Activated effector memory CD4-positive, alpha-beta T cell treated with anti-CD3 and anti-CD28 coated beads, Interleukin-2, amount 50 U/mL, for 16 hours (primary cell): ENCODE measurements at regions not wholly inside any gene's neighbourhood (a gene's known extent, or its start where the extent isn't known, plus 50 kb on each side); places are given as distances from the start of the nearest gene placed in this dataset.

Experiments used
- DNase-seq: peaks from one replicate; pipeline ENCODE4 v3.0.0-alpha.2; 2020

DNA sequence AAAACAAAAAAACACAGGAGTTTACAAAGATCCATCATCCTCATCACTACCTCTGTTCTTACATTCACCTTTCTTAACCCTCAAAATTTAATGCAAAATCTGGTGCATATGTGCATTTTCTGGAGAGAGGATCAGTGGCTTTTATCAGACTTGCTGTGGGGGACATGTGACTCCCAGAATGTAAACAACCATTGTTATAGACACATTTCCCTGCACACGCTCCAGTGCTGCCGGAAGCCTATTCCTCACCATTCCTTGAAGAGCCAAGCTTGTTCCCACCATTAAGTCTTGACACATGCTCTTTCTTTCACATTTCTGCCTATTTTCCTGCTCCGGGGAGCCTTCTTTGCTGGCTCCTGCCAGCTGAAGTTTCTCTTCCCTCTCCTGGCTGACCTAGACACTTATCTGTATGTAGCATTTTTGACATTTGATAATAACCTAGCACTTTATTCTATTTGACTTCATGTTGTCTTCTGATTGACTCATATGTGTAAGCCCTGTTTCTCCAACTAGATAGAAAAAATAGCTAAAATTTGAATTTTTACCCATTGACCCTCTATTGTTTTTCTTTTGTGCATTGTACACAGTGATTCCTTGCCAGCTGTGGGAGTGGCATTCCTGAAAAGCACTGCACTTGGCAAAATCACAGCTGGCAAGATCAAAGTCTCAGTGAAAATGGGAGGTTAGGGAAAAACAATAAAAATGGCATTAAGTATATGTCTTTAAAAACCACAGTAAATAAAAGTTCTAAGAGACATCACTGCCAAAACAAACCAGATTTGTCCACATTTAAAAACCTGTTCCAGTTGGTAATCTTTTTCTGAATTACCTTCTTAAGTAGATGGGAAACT, 76.8 kb upstream of the CIBAR2 start:
- no peak for DNase-seq

DNA sequence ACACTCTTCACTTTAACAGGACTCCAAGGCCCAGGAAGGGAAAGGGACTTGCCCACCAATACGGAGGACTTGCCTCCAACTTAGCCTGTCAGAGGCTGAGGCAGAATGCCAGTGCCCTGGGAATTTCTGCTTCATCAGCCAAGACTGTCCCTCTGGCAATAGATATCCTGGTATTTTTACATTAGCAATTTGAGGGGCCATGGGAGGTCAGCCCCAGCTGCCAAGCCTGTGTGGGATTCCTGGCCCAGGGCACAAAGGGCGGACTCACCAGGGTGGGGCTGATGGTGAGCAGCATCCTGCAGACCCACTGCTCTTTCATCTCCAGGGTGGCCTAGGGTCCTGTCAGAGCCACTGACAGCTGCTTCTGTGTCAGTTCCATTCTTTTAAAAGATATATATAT, 78.3 kb upstream of the CIBAR2 start:
- DNase-seq = no peak

DNA sequence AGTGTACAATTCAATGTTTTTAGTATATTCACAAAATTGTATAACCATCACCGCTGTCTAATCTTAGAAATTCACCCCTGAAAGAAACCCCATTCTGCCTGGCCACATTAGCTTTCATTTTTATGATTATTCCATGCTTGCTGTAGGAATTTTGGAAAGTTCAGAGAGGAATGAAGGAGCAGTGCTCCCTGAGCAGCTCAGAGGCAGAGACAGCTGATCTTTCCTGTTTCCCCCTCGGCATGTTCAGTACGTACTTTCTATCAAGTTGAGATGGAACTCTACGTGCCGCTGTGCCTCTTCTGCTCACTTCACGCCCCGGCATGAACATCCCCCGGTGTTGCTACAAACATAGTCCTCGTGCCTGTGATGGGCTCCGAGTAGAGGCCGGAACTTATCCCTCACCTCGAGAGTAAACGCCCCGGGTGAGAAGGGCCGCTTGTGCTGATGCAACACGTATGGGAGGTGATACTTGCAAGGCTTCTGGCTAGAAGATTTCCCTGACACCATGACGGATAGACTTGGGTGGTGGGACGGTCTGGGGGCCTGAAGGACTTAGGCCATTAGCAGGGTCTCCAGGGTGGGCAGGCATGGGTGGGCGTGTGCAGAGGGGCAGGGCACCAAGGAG, 79.2 kb upstream of the CIBAR2 start:
- DNase-seq = no peak

DNA sequence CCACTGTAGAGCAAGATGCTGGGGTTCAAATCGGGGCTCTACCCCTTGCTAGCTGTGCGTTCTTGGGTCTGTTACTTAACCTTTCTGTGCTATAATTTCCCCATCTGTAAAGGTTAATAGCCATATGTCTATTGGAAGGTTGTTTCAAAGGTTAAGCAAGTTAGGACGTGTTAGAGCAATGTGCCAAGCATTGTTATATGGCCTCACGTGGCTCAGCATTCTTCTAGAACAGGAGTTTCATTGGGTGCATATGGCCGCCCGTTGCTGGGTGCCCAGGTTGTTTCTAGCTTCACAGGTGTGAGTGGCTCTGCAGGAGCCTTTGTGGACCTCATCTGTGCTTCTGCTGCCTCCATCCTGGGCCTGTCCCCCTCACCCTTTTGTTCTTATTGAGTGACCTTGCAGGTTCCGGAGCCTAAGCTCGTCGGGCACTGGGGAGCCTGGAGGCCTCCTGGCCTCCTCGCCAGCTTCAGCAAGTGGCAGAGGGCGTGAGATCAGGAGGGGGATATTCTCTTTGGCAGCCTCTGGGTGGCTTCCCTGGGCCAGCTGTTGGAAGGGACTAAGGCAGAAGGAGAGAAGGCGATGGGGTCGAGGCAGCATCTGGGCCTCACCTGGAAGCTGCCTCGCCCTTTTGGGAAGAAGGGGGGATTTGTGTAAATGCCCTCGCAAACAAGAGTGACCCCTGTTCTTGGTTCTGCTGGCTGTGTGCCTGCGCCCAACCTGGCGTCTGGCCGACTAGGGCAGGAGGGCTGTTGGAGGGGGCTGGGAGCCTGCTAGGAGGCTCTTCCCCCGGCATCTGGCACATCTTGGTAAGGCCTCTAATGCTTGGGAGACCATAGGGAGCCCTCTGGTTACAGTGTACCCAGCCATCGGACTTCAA, 80.2 kb upstream of the CIBAR2 start:
- DNase-seq = no peak

DNA sequence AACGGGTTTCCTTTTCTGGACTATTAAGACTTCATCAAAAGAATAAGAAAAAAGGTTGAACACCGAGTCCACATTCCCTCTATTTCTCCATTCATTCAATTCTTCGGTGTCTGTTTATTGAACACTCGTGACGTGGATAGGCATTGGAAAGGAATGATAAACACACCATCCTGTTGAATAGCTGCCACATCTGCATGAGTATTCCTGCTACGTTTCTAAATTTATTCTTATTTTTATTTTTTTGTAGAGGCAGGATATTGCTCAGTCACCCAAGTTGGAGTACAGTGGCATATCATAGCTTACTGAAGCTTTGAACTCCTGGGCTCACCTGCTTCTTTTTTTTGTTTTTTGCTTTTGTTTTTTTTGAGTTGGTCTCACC, 80.8 kb upstream of the CIBAR2 start:
- DNase-seq = no peak

DNA sequence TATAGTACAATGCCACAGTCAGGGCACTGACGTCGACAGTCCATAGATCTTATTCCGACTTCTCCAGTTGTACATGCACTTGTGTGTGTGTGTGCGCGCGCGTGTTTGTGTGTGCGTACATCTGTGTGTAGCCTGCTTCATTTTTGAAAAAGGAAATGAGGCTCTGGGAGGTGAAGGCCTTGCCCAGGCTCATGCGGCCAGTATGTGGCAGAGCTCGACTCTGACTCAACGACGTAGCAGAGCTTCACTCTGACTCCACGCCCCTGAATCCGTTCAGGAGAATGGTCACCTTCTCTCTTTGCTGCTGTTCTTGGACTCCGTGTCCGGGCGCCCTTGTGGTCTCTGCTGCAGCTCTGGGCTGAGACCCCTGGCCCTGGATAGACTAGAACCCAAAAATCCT, 81.6 kb upstream of the CIBAR2 start:
- no peak for DNase-seq

DNA sequence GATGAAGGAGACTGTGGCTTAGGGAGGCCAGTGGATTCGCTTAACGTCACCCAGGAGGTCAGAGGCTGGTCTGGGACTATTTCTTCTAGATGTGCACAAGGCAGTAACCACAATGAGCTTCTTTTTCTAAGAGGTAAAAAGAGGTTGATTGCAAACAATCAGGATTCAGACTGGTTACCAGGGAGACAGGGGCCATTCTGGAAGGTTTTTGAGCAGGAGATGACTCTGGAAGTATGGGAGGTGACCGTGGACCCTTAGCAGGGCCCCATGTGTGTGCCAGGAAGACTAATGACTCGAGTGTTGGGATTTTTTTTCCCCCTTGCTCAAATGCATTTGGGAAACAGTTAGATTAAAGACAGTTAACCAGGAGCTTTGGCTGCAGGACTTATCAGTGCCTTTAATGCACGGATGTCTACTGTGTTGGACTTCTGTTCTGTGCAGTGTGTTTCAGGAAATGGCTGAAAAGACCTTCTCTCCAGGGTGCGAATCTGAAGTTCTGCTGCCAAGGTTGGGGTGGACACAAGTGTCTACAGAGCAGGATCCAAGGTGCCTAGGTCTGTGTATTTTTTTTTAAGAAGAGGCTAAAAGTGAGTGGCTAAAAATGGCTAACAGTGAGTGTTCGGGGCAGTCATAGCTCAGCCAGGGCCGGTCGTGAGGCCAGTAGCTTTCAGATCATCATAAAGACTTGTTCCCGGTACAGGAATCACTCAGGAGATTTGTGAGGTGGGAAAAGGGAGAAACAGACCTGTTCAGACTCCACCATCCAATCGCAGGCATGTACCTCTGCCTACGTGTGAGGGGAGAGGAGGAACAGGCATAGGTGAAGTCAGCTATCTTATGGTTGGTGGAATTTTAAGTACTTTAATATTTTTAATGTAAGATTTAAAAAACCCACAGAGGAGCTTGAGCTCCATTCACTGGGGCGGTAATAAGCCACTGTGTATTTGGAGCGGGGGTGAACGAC, 82.3 kb upstream of the CIBAR2 start:
- no peak for DNase-seq

DNA sequence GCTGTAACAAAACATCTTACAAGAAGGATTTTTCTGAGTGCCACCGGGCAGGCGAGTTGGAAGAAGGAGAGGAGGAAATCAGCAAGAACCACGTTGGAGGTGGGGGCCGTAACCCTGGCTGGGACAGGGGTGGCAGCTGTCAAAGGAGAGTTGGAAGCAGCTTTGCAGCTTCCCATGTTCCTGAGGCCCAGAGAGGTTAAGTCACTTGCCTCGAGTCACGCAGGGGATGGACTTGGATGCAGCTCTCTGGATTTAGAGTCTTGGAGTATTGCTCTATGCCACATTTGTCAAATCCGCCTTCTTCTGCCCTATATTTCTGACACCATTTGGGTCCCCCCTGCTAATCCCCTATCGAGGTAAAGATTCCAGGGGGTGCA, 83.0 kb upstream of the CIBAR2 start:
- no peak for DNase-seq

DNA sequence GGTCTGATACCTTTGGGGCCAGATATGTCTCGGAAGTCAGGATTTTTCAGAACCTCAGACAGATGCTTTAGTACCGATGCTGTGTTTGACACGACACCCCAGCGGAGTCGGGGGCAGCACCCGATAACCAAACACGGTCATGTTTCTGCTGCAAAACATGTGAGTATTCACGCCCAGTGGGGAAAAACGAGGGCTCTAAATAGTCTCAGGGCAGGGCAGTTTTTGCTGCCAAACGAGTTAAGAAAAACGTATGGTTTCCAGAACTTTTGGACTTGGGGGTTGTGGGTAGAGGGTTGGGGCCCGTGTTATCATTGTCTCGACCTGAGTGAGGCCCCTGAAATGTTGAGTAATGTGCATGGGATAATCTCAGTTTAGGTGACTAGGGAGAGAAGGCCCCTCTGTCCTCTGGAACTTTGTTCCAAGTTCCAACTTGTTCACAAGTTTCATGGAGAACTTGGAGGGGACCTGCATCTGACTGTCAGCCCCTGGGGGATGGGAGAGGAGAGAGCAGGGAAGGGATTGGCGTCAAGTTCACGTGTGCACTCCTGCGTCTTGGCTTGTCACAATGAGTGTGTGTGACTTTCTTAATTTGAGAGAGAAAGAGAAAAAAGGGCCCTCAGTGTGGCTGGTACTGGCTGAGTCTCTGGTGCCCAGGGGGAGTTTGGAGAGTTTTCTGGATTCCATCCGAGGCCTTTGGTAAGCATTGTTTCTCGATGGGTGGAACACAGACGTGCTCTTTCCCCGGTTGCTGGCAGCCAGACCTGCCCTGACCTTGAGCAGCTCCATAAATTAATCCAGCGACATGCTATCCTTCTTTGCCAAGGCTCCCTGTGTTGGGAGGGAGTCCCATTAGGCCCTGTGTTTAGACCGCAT, 83.9 kb upstream of the CIBAR2 start:
- no peak for DNase-seq

DNA sequence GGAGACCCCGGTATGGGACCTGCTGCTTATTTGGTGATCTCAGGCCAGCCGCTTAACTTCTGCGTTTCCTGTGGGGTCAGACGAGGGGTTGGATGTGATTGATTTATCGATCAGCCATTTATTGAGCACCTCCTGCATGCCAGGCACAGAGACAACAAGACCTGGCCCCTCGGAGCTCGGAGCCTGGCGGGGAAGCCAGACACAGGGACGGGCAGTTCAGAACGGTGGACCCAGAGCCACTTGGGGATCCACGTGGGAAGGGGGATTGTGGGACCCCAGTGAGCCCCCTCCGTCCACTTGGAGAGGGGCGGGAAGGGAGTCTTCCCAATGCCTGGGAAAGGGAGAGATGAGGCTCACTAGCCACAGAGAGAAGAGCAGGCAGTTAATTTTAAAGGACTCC, 84.7 kb upstream of the CIBAR2 start:
- DNase-seq = no peak

DNA sequence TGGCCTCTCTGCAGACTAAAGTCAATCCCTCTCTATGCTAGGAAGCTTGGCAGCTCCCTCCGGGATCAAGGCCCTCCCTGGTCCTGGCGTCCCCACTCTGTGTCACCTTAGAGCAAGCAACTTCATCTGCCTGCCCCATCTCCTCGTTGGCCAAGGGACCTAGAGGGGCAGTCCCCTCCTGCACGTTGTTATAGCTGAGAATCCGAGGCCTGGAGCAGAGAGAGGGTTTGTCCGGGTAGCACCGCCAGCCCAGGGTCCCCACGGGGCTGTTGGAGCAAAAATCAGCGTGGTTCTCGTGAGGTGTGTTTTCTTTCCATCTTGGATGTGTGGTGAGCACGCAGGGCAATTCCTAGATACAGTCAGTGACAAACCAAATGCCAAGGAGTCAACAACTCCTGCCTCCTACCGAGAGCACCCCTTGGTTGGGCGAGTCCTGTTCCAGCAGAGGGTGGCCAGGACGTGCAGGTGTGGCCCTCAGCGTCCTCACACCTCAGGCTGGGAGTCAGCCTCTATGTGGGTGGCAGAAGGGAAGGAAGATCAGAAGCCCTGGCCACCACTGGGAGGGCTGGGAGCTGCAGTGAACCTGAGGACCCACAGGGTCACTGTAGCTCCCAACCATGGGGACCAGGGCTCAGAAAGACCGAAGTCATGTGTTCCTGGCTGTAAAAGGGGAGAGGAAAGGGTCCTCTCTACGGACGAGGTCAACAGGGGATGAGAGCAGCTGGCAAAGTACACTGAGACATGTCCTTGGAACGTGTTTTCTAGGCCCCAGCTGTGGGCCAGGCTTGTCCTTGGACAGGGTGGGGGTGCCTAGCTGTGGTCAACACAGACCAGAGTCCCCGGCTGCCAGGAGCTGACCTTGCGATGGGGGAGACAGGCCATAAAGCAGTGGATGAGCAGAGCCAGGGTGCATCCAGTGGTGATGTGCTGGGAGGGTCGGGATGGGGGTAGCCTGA, 85.6 kb upstream of the CIBAR2 start:
- DNase-seq = no peak

DNA sequence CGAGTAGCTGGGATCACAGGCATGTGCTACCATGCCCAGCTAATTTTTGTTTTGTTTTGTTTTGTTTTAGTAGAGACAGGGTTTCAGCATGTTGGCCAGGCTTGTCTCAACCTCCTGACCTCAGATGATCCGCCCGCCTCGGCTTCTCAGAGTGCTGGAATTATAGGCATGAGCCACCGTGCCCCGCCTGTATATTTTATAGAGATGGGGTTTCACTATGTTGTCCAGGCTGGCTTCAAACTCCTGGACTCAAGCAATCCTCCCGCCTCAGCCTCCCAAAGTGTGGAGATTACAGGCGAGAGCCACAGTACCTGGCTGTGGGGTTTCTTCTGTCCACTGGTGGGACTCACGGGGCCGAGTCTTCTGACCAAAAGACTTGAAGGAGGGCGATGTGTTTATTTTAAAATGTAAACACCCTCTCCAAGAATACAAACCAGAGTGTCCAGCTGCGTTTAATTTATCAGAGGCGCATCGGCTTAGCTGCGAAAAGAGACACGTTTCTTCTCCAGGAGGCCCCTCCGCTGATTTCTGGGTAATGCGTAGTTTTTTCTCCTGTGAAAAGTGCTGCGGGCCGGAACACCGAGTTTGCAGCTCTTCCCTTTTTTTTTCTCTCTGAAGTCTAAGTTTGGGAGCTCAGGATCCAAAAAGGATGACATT, 86.9 kb upstream of the CIBAR2 start:
- no peak for DNase-seq

DNA sequence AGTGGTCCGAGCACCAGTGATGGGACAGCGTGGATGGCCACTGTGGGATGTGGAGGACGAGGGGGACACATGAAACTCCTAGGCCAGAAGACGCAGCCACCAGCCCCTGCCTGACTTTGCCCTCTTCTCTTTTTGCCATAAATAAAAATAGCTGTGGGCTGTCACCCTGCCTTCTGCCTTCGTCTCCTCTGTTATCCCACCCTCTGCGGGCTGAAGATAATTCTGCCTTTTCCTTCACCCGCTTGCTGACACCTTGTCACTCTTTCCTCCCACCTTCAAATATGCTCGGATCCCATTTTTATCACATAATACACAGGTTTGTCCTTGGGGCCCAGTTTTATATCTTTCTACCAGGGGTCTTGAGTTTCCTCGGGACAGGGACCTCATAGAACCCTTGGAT, 87.6 kb upstream of the CIBAR2 start:
- DNase-seq = no peak

DNA sequence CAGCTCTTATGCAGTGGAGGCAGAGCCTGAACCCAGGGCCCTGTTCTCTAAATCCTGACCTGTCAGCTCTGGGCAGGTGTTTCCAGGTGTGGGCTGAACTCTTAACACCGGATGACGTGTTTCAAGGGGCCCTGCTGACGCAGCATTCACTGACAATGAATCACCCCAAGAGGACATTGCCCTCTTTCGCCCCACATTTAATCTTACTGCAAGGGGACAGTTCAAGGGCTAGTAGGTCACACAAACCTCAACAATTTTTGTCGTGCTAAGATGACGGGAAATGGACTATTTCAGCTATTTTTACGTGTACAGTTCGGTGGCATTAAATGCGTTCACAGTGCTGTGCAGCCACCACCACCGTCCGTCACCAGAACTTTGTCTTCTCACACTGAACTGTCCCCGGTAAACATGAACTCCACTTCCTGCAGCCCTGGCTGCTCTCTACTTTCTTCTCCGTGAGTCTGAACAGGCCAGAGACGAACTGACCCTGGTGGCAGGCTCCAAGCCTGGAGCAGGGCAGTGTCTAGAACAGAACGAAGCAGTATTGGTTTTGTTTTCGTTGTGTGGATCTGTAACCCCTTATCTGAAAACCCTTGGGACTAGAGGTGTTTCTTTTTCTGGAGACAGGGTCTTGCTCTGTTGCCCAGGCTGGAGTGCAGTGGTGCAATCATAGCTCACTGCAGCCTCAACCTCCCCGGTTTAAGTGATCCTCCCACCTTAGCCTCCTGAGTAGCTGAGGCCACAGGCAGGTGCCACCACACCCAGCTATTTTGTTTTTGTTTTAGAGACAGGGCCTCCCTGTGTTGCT, 88.4 kb upstream of the CIBAR2 start:
- DNase-seq = no peak

DNA sequence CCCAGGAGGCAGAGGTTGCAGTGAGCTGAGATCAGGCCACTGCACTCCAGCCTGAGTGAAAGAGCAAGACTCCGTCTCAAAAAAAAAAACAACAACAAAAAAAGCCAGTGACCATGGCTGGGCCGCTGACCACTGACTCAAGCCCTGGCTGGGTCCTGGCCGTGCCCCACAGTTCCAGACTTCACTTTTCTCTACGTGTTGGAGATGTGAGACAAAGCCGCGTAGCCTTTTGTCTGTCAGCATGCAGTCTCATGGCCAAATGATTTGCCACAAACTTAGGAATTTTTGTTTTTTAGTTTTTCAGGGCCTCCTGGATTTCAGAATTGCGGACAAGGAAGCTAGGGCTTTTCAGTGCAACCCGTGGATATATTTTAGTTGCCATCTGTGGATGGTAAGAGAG, 89.3 kb upstream of the CIBAR2 start:
- DNase-seq = no peak

DNA sequence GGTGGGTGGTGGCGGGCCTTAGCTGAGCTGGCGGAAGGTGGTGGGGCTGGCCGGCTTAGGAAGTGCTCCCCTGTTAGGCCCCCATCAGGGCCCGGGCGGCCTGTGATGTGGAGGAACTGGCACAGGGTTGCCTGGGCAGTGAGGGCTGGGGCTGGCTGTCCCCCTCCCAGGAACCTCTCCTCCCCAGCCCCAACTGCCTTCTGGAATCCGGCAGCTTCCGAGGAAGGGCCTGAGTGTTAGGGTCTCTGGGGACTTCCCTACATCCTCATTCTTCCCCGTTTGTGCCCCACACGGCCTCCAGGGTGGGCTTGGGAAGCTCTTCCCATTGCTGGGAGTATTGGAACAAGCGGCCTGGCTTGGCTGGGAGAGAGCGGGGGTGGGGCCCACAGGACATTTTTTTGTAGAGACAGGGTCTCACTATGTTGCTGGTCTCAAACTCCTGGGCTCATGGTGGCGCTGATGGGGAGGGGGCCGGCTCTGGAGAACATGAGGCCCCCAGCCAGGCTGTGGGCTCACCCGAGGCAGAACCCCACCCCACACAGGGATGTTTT, 89.9 kb upstream of the CIBAR2 start:
- DNase-seq = no peak

DNA sequence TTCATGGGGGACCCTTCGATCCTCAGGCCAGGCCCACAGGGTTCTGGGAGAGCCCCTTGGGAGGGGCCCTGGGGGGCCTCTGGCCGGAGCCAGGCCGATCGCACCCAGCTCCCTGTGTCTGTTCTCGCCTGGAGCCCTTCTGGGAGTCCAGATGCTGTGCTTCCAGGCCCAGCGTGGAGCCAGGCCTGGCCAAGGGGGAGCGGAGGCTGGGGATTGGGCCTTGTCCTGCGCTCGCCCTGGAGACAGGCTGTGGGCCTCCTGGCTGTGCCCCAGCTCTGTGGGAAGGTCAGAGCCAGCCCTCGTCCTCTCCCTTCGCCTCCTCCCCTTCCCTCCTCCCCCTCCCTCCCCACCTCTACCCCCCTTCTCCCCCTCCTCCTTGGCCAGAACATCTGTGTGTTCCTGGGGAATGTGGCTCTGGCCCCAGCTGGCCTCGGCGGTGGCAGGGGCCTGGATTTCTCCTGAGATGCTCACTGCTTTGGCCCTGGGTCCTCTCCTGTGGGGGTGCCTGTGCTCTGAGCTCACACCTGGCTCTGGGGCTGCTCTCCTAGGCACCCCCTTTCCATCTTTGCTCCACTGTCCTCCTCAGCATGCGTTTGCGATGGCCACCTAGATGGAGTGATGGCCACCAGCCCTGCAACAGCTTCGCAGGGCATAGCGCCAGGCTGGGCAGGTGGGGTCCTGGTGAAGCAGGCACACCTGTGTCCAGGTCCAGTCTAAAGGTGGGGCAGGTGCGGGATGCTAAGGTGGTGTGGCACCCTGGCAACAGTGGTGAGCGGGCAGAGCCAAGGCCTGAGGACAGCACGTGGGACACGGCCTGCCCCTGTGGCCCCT, 90.6 kb upstream of the CIBAR2 start:
- no peak for DNase-seq

DNA sequence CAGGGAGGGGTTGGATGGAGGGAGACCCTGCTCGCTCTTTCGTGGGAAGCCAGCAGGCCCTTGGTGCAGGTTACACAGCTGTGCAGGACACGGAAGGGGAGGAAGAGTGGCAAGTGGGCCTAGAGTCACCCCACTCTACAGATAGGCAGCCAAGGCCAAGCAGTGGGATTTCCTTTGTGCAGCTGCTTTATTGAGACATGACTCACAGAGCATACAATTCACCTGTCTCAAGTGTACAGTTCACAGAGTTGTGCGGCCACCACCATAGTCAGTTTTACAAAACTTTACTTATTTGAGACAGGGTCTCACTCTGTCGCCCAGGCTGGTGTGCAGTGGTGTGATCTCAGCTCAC, 91.2 kb upstream of the CIBAR2 start:
- no peak for DNase-seq
